ENCODE measurements at regions not wholly inside any gene's neighbourhood (a gene's known extent, or its start where the extent isn't known, plus 50 kb on each side); places are given as distances from the start of the nearest gene placed in this dataset.

GRCh38 chr6:18681832-18682503 is 294.8 kb downstream of the RNF144B start:
- no peak overlapping the region for H3K27ac ChIP-seq (ENCODE audit: low read depth, low read length)
- no peak overlapping the region for H3K9ac ChIP-seq (ENCODE audit: low read length)
- no peaks in the 10 kb centered on the region for H3K27me3 ChIP-seq (ENCODE audit: control insufficient read depth, insufficient read depth, low read length)
- no peaks in the 10 kb centered on the region for H3K36me3 ChIP-seq (ENCODE audit: control insufficient read depth, insufficient read depth, low read length)
- no peaks in the 10 kb centered on the region for H3K4me1 ChIP-seq (ENCODE audit: control insufficient read depth, insufficient read depth, low read length)
- no peak overlapping the region for H3K4me3 ChIP-seq (ENCODE audit: low read length)

GRCh38 chr6:18684343-18684742 is 297.2 kb downstream of the RNF144B start:
- Histone ChIP-seq H3K4me3 (ENCODE audit: low read length) (no peak overlapping the region), H3K36me3 (ENCODE audit: control insufficient read depth, insufficient read depth, low read length) (no peaks in the 10 kb centered on the region), H3K27ac (ENCODE audit: low read depth, low read length) (no peak overlapping the region)

GRCh38 chr6:18692929-18693685 is 306.0 kb downstream of the RNF144B start:
- Histone ChIP-seq H3K27ac (ENCODE audit: low read depth, low read length) (no peak overlapping the region), H3K4me1 (ENCODE audit: control insufficient read depth, insufficient read depth, low read length) (no peaks in the 10 kb centered on the region), H3K36me3 (ENCODE audit: control insufficient read depth, insufficient read depth, low read length) (no peaks in the 10 kb centered on the region), H3K4me3 (ENCODE audit: low read length) (no peak overlapping the region), H3K27me3 (ENCODE audit: control insufficient read depth, insufficient read depth, low read length) (no peaks in the 10 kb centered on the region), H3K9ac (ENCODE audit: low read length) (no peak overlapping the region)

More at GRCh38 chr6:18684343-18684742, 297.2 kb downstream of the RNF144B start:
- H3K9ac ChIP-seq (ENCODE audit: low read length): no peak overlapping the region
- no peaks in the 10 kb centered on the region for H3K27me3 ChIP-seq (ENCODE audit: control insufficient read depth, insufficient read depth, low read length)
- no peaks in the 10 kb centered on the region for H3K4me1 ChIP-seq (ENCODE audit: control insufficient read depth, insufficient read depth, low read length)

- Histone ChIP-seq H3K36me3 (ENCODE audit: control insufficient read depth, insufficient read depth, low read length) (no peaks in the 10 kb centered on the region), H3K9ac (ENCODE audit: low read length) (no peak overlapping the region), H3K4me1 (ENCODE audit: control insufficient read depth, insufficient read depth, low read length) (no peaks in the 10 kb centered on the region), H3K27me3 (ENCODE audit: control insufficient read depth, insufficient read depth, low read length) (no peaks in the 10 kb centered on the region), H3K4me3 (ENCODE audit: low read length) (no peak overlapping the region), H3K27ac (ENCODE audit: low read depth, low read length) (no peak overlapping the region)
These were observed 306.7 kb downstream of the RNF144B start for GRCh38 chr6:18693881-18694280.

GRCh38 chr6:18703546-18703945 is 316.4 kb downstream of the RNF144B start:
- Histone ChIP-seq H3K36me3 (ENCODE audit: control insufficient read depth, insufficient read depth, low read length) (no peaks in the 10 kb centered on the region), H3K4me3 (ENCODE audit: low read length) (no peak overlapping the region), H3K4me1 (ENCODE audit: control insufficient read depth, insufficient read depth, low read length) (no peaks in the 10 kb centered on the region), H3K27me3 (ENCODE audit: control insufficient read depth, insufficient read depth, low read length) (no peaks in the 10 kb centered on the region), H3K9ac (ENCODE audit: low read length) (no peak overlapping the region), H3K27ac (ENCODE audit: low read depth, low read length) (no peak overlapping the region)

- Histone ChIP-seq H3K27ac (ENCODE audit: low read depth, low read length) (no peak overlapping the region), H3K27me3 (ENCODE audit: control insufficient read depth, insufficient read depth, low read length) (no peaks in the 10 kb centered on the region), H3K4me1 (ENCODE audit: control insufficient read depth, insufficient read depth, low read length) (no peaks in the 10 kb centered on the region), H3K9ac (ENCODE audit: low read length) (no peak overlapping the region), H3K36me3 (ENCODE audit: control insufficient read depth, insufficient read depth, low read length) (no peaks in the 10 kb centered on the region), H3K4me3 (ENCODE audit: low read length) (no peak overlapping the region)
These were observed 320.7 kb downstream of the RNF144B start for GRCh38 chr6:18707714-18708439.

GRCh38 chr6:18712595-18712994 is 325.4 kb downstream of the RNF144B start:
- Histone ChIP-seq H3K27me3 (ENCODE audit: control insufficient read depth, insufficient read depth, low read length) (no peaks in the 10 kb centered on the region), H3K4me1 (ENCODE audit: control insufficient read depth, insufficient read depth, low read length) (no peaks in the 10 kb centered on the region), H3K9ac (ENCODE audit: low read length) (no peak overlapping the region), H3K27ac (ENCODE audit: low read depth, low read length) (no peak overlapping the region), H3K4me3 (ENCODE audit: low read length) (no peak overlapping the region), H3K36me3 (ENCODE audit: control insufficient read depth, insufficient read depth, low read length) (no peaks in the 10 kb centered on the region)

- H3K9ac ChIP-seq (ENCODE audit: low read length): no peak overlapping the region
- no peak overlapping the region for H3K4me3 ChIP-seq (ENCODE audit: low read length)
- H3K4me1 ChIP-seq (ENCODE audit: control insufficient read depth, insufficient read depth, low read length): no peaks in the 10 kb centered on the region
- H3K27me3 ChIP-seq (ENCODE audit: control insufficient read depth, insufficient read depth, low read length): no peaks in the 10 kb centered on the region
- no peak overlapping the region for H3K27ac ChIP-seq (ENCODE audit: low read depth, low read length)
- H3K36me3 ChIP-seq (ENCODE audit: control insufficient read depth, insufficient read depth, low read length): no peaks in the 10 kb centered on the region
These were observed 332.9 kb downstream of the RNF144B start for GRCh38 chr6:18720075-18720474.

GRCh38 chr6:18724056-18724455 is 336.9 kb downstream of the RNF144B start:
- Histone ChIP-seq H3K27me3 (ENCODE audit: control insufficient read depth, insufficient read depth, low read length) (no peaks in the 10 kb centered on the region), H3K4me1 (ENCODE audit: control insufficient read depth, insufficient read depth, low read length) (no peaks in the 10 kb centered on the region), H3K36me3 (ENCODE audit: control insufficient read depth, insufficient read depth, low read length) (no peaks in the 10 kb centered on the region), H3K27ac (ENCODE audit: low read depth, low read length) (no peak overlapping the region), H3K9ac (ENCODE audit: low read length) (no peak overlapping the region), H3K4me3 (ENCODE audit: low read length) (no peak overlapping the region)

- Histone ChIP-seq H3K4me3 (ENCODE audit: low read length) (no peak overlapping the region), H3K27me3 (ENCODE audit: control insufficient read depth, insufficient read depth, low read length) (no peaks in the 10 kb centered on the region), H3K36me3 (ENCODE audit: control insufficient read depth, insufficient read depth, low read length) (no peaks in the 10 kb centered on the region), H3K27ac (ENCODE audit: low read depth, low read length) (no peak overlapping the region), H3K4me1 (ENCODE audit: control insufficient read depth, insufficient read depth, low read length) (no peaks in the 10 kb centered on the region), H3K9ac (ENCODE audit: low read length) (no peak overlapping the region)
These were observed 338.3 kb downstream of the RNF144B start for GRCh38 chr6:18725449-18725848.

- H3K36me3 ChIP-seq (ENCODE audit: control insufficient read depth, insufficient read depth, low read length): no peaks in the 10 kb centered on the region
- no peak overlapping the region for H3K4me3 ChIP-seq (ENCODE audit: low read length)
- no peak overlapping the region for H3K9ac ChIP-seq (ENCODE audit: low read length)
- H3K27me3 ChIP-seq (ENCODE audit: control insufficient read depth, insufficient read depth, low read length): no peaks in the 10 kb centered on the region
- H3K27ac ChIP-seq (ENCODE audit: low read depth, low read length): no peak overlapping the region
- no peaks in the 10 kb centered on the region for H3K4me1 ChIP-seq (ENCODE audit: control insufficient read depth, insufficient read depth, low read length)
These were observed 346.9 kb downstream of the RNF144B start for GRCh38 chr6:18733921-18734550.

- H3K4me3 ChIP-seq (ENCODE audit: low read length): no peak overlapping the region
- H3K27me3 ChIP-seq (ENCODE audit: control insufficient read depth, insufficient read depth, low read length): no peaks in the 10 kb centered on the region
- no peak overlapping the region for H3K9ac ChIP-seq (ENCODE audit: low read length)
- no peak overlapping the region for H3K27ac ChIP-seq (ENCODE audit: low read depth, low read length)
- H3K4me1 ChIP-seq (ENCODE audit: control insufficient read depth, insufficient read depth, low read length): no peaks in the 10 kb centered on the region
- H3K36me3 ChIP-seq (ENCODE audit: control insufficient read depth, insufficient read depth, low read length): no peaks in the 10 kb centered on the region
These were observed 354.6 kb downstream of the RNF144B start for GRCh38 chr6:18741741-18742140.
